ENCODE measurements at regions not wholly inside any gene's neighbourhood (a gene's known extent, or its start where the extent isn't known, plus 50 kb on each side); places are given as distances from the start of the nearest gene placed in this dataset.
"Not testable (repeated sequence)": the region's sequence is repeated elsewhere in the genome, so short reads cannot be mapped to it uniquely, and the experiment has no call there.

GRCh38 chr22:16696900-16697299, 104.3 kb upstream of the CCT8L2 start:
- H3K4me3 ChIP-seq (ENCODE audit: low read depth, low read length, poor library complexity, severe bottlenecking); intact Hi-C loops (cut with micrococcal nuclease; ENCODE audit: unreplicated experiment); H3K9me3 ChIP-seq (ENCODE audit: low read depth, low read length, poor library complexity, severe bottlenecking); CTCF ChIA-PET; H3K4me1 ChIP-seq (ENCODE audit: insufficient read depth, low read length, poor library complexity, severe bottlenecking); POLR2A ChIA-PET (ENCODE audit: low non-redundant PET); DNase-seq (ENCODE audit: low spot score); H3K27ac ChIP-seq (ENCODE audit: low read depth, low read length, poor library complexity, severe bottlenecking); H3K27me3 ChIP-seq (replicated peaks; ENCODE audit: insufficient read depth, low read depth, low read length, poor library complexity); H3K36me3 ChIP-seq (ENCODE audit: insufficient read depth, low read length, poor library complexity, severe bottlenecking); BruUV-seq (replicated peaks): not testable (repeated sequence)

- no peaks in the 10 kb centered on the region for H3K27me3 ChIP-seq (replicated peaks; ENCODE audit: insufficient read depth, low read depth, low read length, poor library complexity)
- DNase-seq (ENCODE audit: low spot score): no peak
- no peak overlapping the region for H3K4me3 ChIP-seq (ENCODE audit: low read depth, low read length, poor library complexity, severe bottlenecking)
- ChIA-PET POLR2A (ENCODE audit: low non-redundant PET) (no interaction called here), CTCF (no interaction called here)
- H3K9me3 ChIP-seq (ENCODE audit: low read depth, low read length, poor library complexity, severe bottlenecking): peaks cover 9% of the 10 kb centered on the region
- no peaks in the 10 kb centered on the region for H3K36me3 ChIP-seq (ENCODE audit: insufficient read depth, low read length, poor library complexity, severe bottlenecking)
- BruUV-seq (replicated peaks): no TSS peak
- no peak overlapping the region for H3K27ac ChIP-seq (ENCODE audit: low read depth, low read length, poor library complexity, severe bottlenecking)
- H3K4me1 ChIP-seq (ENCODE audit: insufficient read depth, low read length, poor library complexity, severe bottlenecking): no peaks in the 10 kb centered on the region
- TF ChIP-seq, protein P1, sequence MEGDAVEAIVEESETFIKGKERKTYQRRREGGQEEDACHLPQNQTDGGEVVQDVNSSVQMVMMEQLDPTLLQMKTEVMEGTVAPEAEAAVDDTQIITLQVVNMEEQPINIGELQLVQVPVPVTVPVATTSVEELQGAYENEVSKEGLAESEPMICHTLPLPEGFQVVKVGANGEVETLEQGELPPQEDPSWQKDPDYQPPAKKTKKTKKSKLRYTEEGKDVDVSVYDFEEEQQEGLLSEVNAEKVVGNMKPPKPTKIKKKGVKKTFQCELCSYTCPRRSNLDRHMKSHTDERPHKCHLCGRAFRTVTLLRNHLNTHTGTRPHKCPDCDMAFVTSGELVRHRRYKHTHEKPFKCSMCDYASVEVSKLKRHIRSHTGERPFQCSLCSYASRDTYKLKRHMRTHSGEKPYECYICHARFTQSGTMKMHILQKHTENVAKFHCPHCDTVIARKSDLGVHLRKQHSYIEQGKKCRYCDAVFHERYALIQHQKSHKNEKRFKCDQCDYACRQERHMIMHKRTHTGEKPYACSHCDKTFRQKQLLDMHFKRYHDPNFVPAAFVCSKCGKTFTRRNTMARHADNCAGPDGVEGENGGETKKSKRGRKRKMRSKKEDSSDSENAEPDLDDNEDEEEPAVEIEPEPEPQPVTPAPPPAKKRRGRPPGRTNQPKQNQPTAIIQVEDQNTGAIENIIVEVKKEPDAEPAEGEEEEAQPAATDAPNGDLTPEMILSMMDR (conservative IDR thresholded peaks at IDR 0.05; ENCODE audit: low read depth, low read length): no peak
- TF ChIP-seq EZH2 (IDR thresholded peaks at IDR 0.05; ENCODE audit: borderline replicate concordance, low read depth, low read length, poor library complexity, severe bottlenecking): no peak
- intact Hi-C loops (cut with micrococcal nuclease; ENCODE audit: unreplicated experiment): no loop called here
Measured at GRCh38 chr22:16695261-16695660, 102.7 kb upstream of the CCT8L2 start.

DNA sequence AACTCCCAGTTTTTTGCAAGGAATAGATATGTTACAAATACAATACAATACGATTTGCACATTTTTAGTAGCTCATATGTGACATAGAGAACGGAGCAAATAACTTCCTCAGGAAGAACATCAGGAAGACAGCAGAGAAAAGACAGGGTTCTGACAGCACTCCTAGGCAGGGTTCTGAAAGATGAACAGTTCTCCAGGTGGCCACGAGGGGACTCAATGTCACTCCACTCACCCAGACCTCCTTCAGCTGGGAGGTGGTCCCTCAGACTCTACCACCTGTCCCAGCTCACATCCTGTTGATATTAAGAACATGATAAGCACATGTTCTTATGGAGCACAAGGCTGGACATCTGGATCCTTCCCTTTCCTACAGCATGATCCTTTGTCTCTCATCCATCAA, 101.1 kb upstream of the CCT8L2 start:
- H3K9me3 ChIP-seq (ENCODE audit: low read depth, low read length, poor library complexity, severe bottlenecking); H3K27me3 ChIP-seq (replicated peaks; ENCODE audit: insufficient read depth, low read depth, low read length, poor library complexity); CTCF ChIA-PET; H3K4me1 ChIP-seq (ENCODE audit: insufficient read depth, low read length, poor library complexity, severe bottlenecking); H3K36me3 ChIP-seq (ENCODE audit: insufficient read depth, low read length, poor library complexity, severe bottlenecking); H3K4me3 ChIP-seq (ENCODE audit: low read depth, low read length, poor library complexity, severe bottlenecking); H3K27ac ChIP-seq (ENCODE audit: low read depth, low read length, poor library complexity, severe bottlenecking); intact Hi-C loops (cut with micrococcal nuclease; ENCODE audit: unreplicated experiment); DNase-seq (ENCODE audit: low spot score); POLR2A ChIA-PET (ENCODE audit: low non-redundant PET); BruUV-seq (replicated peaks): not testable (repeated sequence)

DNA sequence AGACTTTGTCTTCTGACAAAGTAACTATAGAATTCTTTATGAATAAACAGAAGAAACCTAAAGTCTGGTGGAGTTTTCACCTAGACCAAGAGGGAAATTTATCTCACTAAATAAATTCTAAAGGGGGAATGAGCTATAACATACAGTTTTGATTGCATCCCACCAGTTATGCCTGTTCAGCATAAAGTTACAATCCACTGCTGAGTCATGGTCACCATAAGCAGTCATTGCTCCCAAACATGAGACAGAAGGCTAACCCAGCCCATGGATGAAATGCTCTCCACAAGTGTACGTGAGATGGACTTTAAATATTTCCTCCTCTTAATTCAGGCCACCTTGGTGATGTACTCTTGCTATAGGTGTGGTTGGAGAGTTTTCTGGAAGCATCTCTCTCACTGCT, 96.7 kb upstream of the CCT8L2 start:
- H3K9me3 ChIP-seq (ENCODE audit: low read depth, low read length, poor library complexity, severe bottlenecking); H3K36me3 ChIP-seq (ENCODE audit: insufficient read depth, low read length, poor library complexity, severe bottlenecking); H3K27me3 ChIP-seq (replicated peaks; ENCODE audit: insufficient read depth, low read depth, low read length, poor library complexity); POLR2A ChIA-PET (ENCODE audit: low non-redundant PET); H3K4me1 ChIP-seq (ENCODE audit: insufficient read depth, low read length, poor library complexity, severe bottlenecking); DNase-seq (ENCODE audit: low spot score); BruUV-seq (replicated peaks); H3K27ac ChIP-seq (ENCODE audit: low read depth, low read length, poor library complexity, severe bottlenecking); H3K4me3 ChIP-seq (ENCODE audit: low read depth, low read length, poor library complexity, severe bottlenecking); CTCF ChIA-PET: not testable (repeated sequence)
- intact Hi-C loops (cut with micrococcal nuclease; ENCODE audit: unreplicated experiment): loop anchor here (10.0 kb wide), 1 partner anchor 45 kb away; no protein-coding TSS in a partner anchor

DNA sequence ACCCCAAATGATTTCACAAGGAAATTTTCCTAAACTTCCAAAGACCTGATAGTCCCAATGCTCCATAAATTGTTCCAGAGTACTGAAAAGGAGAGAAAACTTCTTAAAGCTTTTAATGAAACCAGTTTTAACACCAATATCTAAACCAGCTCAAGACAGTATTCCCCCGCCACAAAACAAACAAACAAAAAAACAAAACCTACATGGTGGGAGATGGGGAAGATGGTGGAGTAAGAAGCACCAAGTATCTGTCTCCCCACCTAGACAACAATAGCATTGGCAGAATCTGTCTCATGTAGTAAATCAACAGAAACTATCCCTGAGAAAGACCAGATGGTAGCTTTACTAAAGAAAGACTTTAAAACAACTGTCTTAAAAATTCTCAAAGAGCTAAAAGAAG, 88.7 kb upstream of the CCT8L2 start:
- intact Hi-C loops (cut with micrococcal nuclease; ENCODE audit: unreplicated experiment): loop anchor here (10.0 kb wide), 1 partner anchor 54 kb away; no protein-coding TSS in a partner anchor

DNA sequence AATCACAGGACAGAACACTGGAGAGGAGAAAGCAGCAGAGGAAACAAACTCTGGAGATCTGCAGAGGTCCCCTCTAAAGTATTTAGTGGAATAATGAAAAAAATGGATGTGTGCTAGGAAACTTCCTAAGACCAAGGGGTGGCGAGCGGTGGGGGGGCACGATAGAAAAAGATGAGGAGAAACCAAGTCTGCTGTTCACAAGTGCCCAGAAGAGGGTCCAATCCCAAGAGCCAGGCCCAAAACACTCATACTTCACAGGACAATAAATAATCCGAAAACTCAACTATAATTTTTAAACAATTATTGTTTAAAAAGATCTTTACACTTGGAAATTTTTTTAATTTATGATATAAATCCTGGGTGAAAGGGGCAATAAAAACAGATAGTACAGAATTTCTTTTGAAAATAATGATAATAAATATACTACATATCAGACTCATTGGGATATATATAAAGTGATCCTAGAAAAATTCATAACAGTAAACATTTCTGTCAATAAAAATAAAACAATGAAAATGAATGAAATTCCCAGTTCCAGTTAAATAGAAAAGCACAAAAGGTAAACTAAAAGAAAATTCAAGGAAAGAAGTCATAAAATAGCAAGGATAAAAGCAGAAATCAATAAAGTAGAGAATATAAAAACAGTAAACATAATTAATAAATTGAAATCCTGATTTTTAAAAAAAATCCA, 87.7 kb upstream of the CCT8L2 start:
- H3K4me3 ChIP-seq (ENCODE audit: low read depth, low read length, poor library complexity, severe bottlenecking); H3K36me3 ChIP-seq (ENCODE audit: insufficient read depth, low read length, poor library complexity, severe bottlenecking); BruUV-seq (replicated peaks); DNase-seq (ENCODE audit: low spot score); POLR2A ChIA-PET (ENCODE audit: low non-redundant PET); CTCF ChIA-PET; H3K27me3 ChIP-seq (replicated peaks; ENCODE audit: insufficient read depth, low read depth, low read length, poor library complexity); H3K27ac ChIP-seq (ENCODE audit: low read depth, low read length, poor library complexity, severe bottlenecking); H3K4me1 ChIP-seq (ENCODE audit: insufficient read depth, low read length, poor library complexity, severe bottlenecking): not testable (repeated sequence)
- intact Hi-C loops (cut with micrococcal nuclease; ENCODE audit: unreplicated experiment): loop anchor here (10.0 kb wide), 1 partner anchor 54 kb away; no protein-coding TSS in a partner anchor
- H3K9me3 ChIP-seq (ENCODE audit: low read depth, low read length, poor library complexity, severe bottlenecking): peaks cover 10% of the 10 kb centered on the region

More for the DNA sequence above, 88.7 kb upstream of the CCT8L2 start:
- BruUV-seq (replicated peaks); H3K9me3 ChIP-seq (ENCODE audit: low read depth, low read length, poor library complexity, severe bottlenecking); H3K36me3 ChIP-seq (ENCODE audit: insufficient read depth, low read length, poor library complexity, severe bottlenecking); H3K27me3 ChIP-seq (replicated peaks; ENCODE audit: insufficient read depth, low read depth, low read length, poor library complexity); H3K4me1 ChIP-seq (ENCODE audit: insufficient read depth, low read length, poor library complexity, severe bottlenecking); H3K4me3 ChIP-seq (ENCODE audit: low read depth, low read length, poor library complexity, severe bottlenecking); DNase-seq (ENCODE audit: low spot score); CTCF ChIA-PET; H3K27ac ChIP-seq (ENCODE audit: low read depth, low read length, poor library complexity, severe bottlenecking); POLR2A ChIA-PET (ENCODE audit: low non-redundant PET): not testable (repeated sequence)

DNA sequence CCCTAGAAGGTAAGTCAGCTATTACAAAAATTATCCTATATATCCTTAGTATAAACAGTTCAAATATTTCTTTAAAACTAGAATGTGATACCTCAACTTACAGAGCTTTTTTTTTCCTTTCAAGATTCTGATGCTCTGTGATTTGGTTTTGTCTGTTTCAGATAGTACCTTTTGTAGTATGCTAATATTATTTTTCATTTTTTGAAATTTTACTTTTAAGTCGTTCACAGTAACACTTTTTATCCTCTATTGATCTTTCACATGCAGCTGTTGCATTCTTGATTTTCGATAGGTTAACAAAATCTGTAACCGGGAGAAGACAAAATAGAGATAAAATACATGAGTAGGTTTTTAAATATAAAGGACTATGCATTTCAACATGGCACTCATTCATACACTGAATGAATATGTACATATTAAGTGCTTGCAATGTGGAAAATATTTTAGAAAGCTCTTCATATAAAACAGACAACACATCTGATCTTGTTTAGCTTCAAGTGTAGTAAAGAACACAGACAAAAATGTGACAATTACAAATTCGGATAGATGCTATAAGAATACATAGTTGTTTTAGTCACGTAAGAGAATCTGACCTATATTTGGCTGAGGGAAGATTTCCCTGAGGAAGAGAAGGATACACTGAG, 86.7 kb upstream of the CCT8L2 start:
- H3K4me3 ChIP-seq (ENCODE audit: low read depth, low read length, poor library complexity, severe bottlenecking); H3K27me3 ChIP-seq (replicated peaks; ENCODE audit: insufficient read depth, low read depth, low read length, poor library complexity); POLR2A ChIA-PET (ENCODE audit: low non-redundant PET); intact Hi-C loops (cut with micrococcal nuclease; ENCODE audit: unreplicated experiment); DNase-seq (ENCODE audit: low spot score); H3K36me3 ChIP-seq (ENCODE audit: insufficient read depth, low read length, poor library complexity, severe bottlenecking); H3K4me1 ChIP-seq (ENCODE audit: insufficient read depth, low read length, poor library complexity, severe bottlenecking); H3K27ac ChIP-seq (ENCODE audit: low read depth, low read length, poor library complexity, severe bottlenecking); BruUV-seq (replicated peaks); CTCF ChIA-PET: not testable (repeated sequence)
- H3K9me3 ChIP-seq (ENCODE audit: low read depth, low read length, poor library complexity, severe bottlenecking): peaks cover 13% of the 10 kb centered on the region

Measured in A673 (cell line).